HG02642 (cell line): ENCODE measurements at regions not wholly inside any gene's neighbourhood (a gene's known extent, or its start where the extent isn't known, plus 50 kb on each side); places are given as distances from the start of the nearest gene placed in this dataset.

Source experiments
- ATAC-seq: cut with Tn5 transposase; IDR thresholded peaks from one replicate; pipeline ENCODE4 v1.9.1; 2021; ENCODE audit warnings: mild to moderate bottlenecking; ENCODE audit not compliant: unreplicated experiment, poor library complexity

DNA sequence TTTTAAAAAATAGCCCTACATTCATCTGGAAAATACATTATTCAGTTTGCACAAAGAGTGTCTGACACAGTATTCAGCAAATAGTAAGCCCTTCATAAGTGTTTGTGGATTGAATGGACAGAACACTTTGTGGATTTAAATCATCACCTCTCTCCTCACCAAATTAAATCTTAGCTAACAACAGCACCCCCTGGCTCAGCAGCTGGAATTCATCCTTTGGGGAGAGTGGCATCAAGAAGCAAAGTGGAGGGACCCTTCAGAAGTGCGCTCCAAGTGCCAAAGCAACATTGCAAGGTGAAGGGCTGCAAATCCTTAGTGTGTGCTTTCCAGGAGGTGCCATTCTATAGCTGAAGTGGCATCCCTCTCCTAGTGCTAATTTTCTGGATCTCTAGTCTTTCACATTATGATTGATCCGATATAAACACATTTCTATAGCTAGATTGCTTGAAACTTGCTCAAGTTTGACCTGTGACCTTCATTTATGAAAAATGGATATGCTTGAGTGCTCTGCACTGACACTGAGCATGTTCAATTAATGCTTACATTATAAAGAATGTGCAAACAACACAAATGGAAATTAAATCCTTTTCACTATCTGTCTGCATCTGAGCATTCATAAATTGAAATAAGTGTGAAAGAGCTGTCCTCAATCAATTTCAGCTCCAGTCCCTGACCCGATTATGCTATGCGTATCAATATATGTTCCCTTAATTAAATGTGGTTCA is 891.7 kb downstream of the C6orf118 start:
- ATAC-seq: no peak

GRCh38 chr6:164415832-164416563 is 893.4 kb downstream of the C6orf118 start:
- no peak for ATAC-seq

- no peak for ATAC-seq
Observed at GRCh38 chr6:164414695-164415094, 894.7 kb downstream of the C6orf118 start.

GRCh38 chr6:164412566-164412965 is 896.8 kb downstream of the C6orf118 start:
- ATAC-seq: no peak

DNA sequence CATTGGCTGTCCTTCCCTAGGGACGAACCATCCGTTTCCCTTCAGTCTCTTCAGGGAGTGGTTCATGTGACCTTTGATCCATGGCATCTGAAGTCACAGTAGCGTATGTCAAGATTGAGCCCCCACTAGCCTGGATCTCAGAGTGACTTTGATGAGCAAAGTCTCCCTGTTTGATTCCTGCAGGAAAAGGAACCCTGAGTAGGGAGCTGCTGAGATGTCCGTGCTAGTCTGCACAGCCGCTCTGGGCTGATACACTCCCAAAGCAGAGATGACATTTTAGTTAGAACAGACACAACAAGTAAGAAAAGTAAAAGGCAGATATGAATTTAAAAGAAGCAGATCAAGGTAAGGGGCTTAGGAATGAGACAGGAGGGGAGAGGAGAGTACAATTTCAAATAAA is 899.4 kb downstream of the C6orf118 start:
- ATAC-seq: no peak

DNA sequence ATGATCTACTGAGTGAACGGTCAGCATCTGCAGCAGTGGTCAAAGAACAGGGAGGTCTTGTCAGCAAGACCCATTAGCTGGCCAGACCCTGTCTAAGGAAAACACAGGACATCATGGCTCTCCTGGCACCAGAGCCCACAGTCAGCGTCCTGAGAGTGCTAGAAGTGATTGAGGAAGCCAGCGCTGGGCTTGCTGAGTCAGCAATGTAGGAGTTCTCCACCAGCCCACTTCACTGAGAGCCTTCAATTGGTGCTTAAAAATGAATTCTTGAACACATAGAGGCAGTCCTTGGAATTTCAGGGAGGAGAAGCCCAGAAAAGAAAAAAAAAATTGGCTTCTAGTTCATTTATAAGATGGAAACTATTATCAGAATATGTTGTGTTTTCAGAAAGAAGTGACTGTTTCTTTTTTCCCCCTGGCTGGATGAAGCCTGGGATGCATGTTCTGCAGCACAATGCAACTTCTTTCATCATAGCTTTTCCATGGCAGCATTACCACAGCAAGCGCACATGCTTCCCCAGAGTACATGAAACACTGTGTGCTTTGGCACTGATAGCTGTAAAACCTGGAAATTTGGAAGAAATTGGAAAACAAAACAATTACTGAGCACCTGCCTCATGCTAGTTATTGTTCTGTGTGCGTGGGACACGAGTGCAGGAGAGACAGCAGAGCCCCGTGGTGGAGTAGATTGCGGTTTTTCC is 899.9 kb downstream of the C6orf118 start:
- no peak for ATAC-seq

DNA sequence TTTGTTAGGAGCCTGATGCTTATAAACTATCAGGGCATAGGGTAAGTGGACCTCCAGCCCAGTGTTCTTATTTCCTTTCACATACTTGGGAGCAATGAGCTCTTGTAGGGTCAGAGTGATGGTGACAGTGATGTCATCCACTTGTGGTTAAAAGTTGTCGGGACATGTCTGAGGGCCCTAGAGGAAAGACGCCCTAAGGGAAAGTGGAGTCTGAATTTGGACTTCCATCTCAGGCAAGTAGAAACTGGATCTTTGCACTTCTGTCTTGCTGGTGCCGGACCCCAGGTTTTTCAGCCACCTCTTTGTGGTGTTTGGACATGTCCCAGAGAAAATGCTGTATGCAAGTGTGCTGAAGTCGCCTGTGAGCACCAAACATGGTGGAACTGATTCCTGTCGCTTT is 900.5 kb downstream of the C6orf118 start:
- ATAC-seq: no peak

DNA sequence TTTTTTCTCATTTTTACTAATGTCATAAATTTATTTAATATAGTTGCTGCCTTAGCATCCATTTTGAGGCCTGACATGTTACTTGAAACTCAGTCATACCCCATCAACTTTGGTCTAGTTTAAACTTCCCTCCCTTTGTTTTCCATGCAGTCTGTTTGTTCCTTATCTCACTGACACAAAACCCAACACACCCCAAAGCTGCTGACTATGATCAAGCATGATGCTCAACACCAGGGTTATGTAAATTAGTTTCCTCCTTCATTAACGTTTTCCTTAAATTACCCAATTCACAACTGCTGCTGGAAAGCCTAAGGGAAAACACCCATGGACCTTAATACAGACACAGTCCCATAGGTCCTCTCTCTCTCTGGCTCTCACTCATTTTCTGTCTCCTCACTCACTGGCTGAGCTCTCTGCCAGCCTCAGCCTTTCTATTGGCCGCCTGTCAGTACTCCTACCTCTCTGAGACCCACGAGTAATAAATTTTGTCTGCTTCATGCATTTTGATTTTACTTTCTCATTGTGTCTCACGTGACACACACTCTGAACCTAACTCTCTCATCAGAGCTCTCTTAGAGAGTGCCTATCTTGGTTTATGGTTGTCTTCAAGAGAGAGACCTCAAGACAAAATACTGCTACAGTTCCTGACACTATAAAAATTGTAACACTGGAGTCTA is 904.5 kb downstream of the C6orf118 start:
- ATAC-seq: no peak

DNA sequence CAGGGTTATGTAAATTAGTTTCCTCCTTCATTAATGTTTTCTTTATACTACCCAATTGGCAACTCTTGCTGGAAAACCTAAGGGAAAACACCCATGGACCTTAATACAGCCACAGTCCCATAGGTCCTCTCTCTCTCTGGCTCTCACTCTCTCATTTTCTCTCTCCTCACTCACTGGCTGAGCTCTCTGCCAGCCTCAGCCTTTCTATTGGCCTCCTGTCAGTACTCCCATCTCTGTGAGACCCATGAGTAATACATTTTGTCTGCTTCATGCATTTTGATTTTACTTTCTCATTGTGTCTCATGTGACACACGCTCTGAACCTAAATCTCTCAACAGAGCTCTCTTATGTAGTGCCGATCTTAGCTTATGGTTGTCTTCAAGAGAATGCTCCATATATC is 907.5 kb downstream of the C6orf118 start:
- ATAC-seq: no peak

DNA sequence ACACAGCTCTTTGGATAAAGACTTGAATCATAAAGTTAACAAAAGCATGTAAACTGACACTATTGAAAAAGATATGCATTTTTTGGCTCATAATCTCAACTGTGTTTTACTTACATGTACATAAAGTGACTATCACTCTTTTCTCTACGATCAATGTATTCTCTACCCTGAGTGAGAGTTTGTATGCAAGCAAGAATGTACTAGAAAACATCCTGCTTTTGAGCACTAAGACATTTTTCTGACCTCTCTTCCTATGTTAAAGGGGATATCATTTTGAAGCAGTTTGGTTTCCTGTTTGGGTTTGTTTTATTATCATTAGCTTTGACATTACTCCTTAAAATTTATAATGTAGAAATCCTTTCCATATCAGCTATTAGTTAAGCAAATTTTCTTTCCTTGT is 910.8 kb downstream of the C6orf118 start:
- no peak for ATAC-seq

GRCh38 chr6:164396071-164397047 is 913.0 kb downstream of the C6orf118 start:
- ATAC-seq: no peak

GRCh38 chr6:164379795-164380194 is 929.6 kb downstream of the C6orf118 start:
- no peak for ATAC-seq

DNA sequence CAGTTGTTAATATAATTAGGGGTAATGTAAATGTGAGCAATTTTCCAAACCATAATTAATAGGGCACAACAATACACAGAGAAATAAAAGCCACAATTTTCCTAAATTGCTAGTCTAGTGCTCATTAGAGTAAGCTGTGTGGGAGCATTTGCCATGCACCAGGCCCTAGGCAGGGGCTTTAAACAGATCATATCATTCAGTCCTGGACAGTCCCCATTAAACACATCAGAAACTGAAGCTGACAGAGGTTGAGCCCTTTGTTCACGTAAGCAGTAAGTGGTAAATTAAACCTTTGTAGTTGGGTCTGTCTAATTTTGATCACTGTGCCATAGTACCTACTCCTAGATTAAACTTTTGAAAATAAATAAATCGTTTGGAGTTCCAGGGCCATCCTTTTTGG is 931.1 kb downstream of the C6orf118 start:
- ATAC-seq: no peak

- no peak for ATAC-seq
Observed at GRCh38 chr6:164377348-164377918, 932.0 kb downstream of the C6orf118 start.

DNA sequence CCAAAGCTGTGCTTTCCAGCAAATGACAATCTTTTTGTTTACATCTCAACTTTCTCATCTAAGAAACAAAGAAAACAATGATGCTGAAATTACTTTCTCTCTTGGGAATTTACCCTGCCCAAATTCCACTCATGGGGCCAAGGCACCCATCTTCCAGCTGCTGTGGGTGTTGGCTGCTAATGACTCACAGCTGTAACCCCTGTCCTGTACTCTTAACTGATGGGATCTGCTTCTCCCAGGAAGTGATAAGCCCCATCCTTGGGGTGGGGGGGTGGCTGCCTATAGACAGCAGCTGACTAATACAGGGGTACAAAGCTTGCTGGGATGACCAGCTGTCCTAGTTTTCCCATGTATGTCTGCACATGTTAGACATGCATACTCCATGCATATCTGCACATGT is 938.6 kb downstream of the C6orf118 start:
- no peak for ATAC-seq

DNA sequence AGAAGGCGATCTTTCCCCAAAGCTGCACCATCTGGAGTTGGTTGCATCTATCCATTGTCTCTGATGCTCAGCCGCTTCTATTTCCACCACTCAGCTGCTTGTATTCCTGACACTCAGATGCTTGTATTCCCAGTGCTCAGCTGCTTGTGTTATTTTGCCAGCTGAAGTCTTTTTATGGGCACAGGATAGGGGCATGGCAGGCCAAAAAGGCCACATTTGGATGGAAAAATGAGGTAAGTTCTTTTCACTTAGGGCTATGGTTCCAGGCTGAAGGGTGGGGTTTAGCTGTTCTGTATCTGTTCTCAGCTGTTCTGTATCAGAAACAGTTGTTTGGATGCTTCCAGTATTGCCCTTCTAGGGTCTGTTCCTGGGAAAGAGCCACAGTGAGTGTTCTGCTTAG is 944.9 kb downstream of the QKI start:
- no peak for ATAC-seq

DNA sequence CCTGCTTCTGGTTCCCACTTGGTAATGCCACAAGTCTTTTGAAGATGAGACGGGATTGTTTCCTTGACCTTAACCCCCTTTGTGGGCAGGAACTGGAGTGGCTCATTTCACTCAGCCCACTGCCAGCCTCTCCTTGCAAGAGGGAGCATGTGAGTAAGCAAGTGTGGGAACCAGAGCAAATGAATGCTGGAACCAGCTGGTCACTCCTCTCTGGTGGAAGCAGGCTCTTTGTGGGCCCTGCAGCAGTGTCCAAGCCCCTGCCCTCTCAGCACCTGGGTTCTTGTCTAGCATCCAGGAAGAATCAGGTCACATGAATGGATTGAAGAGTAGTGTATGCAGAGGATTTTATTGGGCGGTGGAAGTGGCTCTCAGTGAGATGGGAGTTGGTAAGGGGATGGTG is 944.5 kb downstream of the QKI start:
- ATAC-seq: no peak

DNA sequence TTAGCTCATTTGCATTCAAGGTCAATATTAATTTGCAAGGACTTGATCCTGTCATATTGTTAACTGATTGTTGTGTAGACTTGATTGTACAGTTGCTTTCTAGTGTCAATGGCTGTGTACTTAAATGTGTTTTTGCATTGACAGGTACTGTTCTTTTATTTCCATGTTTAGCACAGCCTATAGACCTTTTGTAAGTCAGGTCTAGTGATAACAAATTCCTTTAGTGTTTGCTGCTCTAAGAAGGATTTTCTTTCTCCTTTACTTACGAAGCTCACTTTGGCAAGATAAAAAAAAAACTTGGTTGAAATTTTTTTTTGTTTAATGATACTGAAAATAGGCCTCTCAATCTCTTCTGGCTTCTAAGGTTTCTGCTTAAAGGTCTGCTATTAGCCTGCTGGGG is 942.3 kb downstream of the QKI start:
- no peak for ATAC-seq

GRCh38 chr6:164347455-164347854 is 932.9 kb downstream of the QKI start:
- no peak for ATAC-seq
